Neural cell (in vitro differentiated cells): ENCODE measurements at regions not wholly inside any gene's neighbourhood (a gene's known extent, or its start where the extent isn't known, plus 50 kb on each side); places are given as distances from the start of the nearest gene placed in this dataset.

Experiments
- H2AFZ ChIP-seq: fragments of 200-600, 300-800 bp; sonication (generic), shearing (Covaris generic); 2 replicates; pipeline ENCODE4 v1.6.0; 2014; ENCODE audit warnings: low read depth, mild to moderate bottlenecking, antibody characterized with exemption, low read length, moderate library complexity
- H3F3A ChIP-seq: fragments of 200-600 bp; shearing (Covaris generic); 2 replicates; pipeline ENCODE4 v1.6.1; 2016; ENCODE audit warnings: mild to moderate bottlenecking, moderate library complexity, mixed read lengths, antibody characterized with exemption, low read length; ENCODE audit not compliant: insufficient read depth, poor library complexity, severe bottlenecking
- H3K27ac ChIP-seq: fragments of 200-600, 300-800 bp; sonication (generic), shearing (Covaris generic); 2 replicates; pipeline ENCODE4 v1.5.1; 2014; ENCODE audit warnings: mild to moderate bottlenecking, low read length, moderate library complexity
- H3K27me3 ChIP-seq: fragments of 300-800, 200-600 bp; sonication (generic), shearing (Covaris generic); 2 replicates; pipeline ENCODE4 v1.6.0; 2014; ENCODE audit warnings: mild to moderate bottlenecking, low read depth, low read length, moderate library complexity; ENCODE audit not compliant: insufficient read depth
- H3K36me3 ChIP-seq: fragments of 300-800, 200-600 bp; sonication (generic), shearing (Covaris generic); 2 replicates; pipeline ENCODE4 v1.5.1; 2014; ENCODE audit warnings: mild to moderate bottlenecking, antibody characterized with exemption, low read length, moderate library complexity; ENCODE audit not compliant: insufficient read depth
- H3K4me2 ChIP-seq: fragments of 300-800, 200-600 bp; sonication (generic), shearing (Covaris generic); 2 replicates; pipeline ENCODE4 v1.6.0; 2014; ENCODE audit warnings: mild to moderate bottlenecking, low read length
- H3K4me3 ChIP-seq: fragments of 300-800, 200-600 bp; sonication (generic), shearing (Covaris generic); 2 replicates; pipeline ENCODE4 v1.5.1; 2014; ENCODE audit warnings: mild to moderate bottlenecking, low read length, moderate library complexity
- H3K79me2 ChIP-seq: fragments of 200-600 bp; shearing (Covaris generic); replicated peaks from 2 replicates; pipeline ENCODE4 v1.6.0; 2014; ENCODE audit warnings: mild to moderate bottlenecking, low read length, moderate library complexity; ENCODE audit not compliant: insufficient read depth
- H3K9ac ChIP-seq: fragments of 300-800, 200-600 bp; sonication (generic), shearing (Covaris generic); 2 replicates; pipeline ENCODE4 v1.6.1; 2016; ENCODE audit warnings: mild to moderate bottlenecking, low read length, mixed read lengths
- H3K9me2 ChIP-seq: fragments of 200-600 bp; shearing (Covaris generic); 2 replicates; pipeline ENCODE4 v1.6.1; 2016; ENCODE audit warnings: mild to moderate bottlenecking, low read length, mixed read lengths; ENCODE audit not compliant: insufficient read depth
- H3K9me3 ChIP-seq: fragments of 200-600, 300-800 bp; sonication (generic), shearing (Covaris generic); 2 replicates; pipeline ENCODE4 v1.6.1; 2016; ENCODE audit warnings: mild to moderate bottlenecking, mixed run types, low read length, moderate library complexity, mixed read lengths
- H4K20me1 ChIP-seq: fragments of 200-600 bp; shearing (Covaris generic); 2 replicates; pipeline ENCODE4 v1.6.1; 2016; ENCODE audit warnings: mild to moderate bottlenecking, mixed run types; ENCODE audit not compliant: insufficient read depth
- CTCF ChIP-seq: fragments of 450-650 bp; IDR thresholded peaks from 2 replicates; pipeline ENCODE4 v1.5.1; 2014; ENCODE audit warnings: antibody characterized with exemption, mild to moderate bottlenecking, moderate library complexity; ENCODE audit not compliant: poor library complexity, severe bottlenecking
- EP300 ChIP-seq: fragments of 450-650 bp; conservative IDR thresholded peaks from 2 replicates; pipeline ENCODE4 v1.6.1; 2014; ENCODE audit warnings: antibody characterized with exemption, mild to moderate bottlenecking, moderate library complexity; ENCODE audit not compliant: poor library complexity, severe bottlenecking
- EZH2 ChIP-seq: fragments of 200-600, 300-800 bp; shearing (Covaris generic), sonication (generic); IDR thresholded peaks from 2 replicates; pipeline ENCODE4 v1.6.1; 2014; ENCODE audit warnings: antibody characterized with exemption, low read length, borderline replicate concordance, mild to moderate bottlenecking; ENCODE audit not compliant: insufficient read depth, poor library complexity, severe bottlenecking
- MXI1 ChIP-seq: fragments of 450-650 bp; conservative IDR thresholded peaks from 2 replicates; pipeline ENCODE4 v1.6.1; 2014; ENCODE audit warnings: antibody characterized with exemption, mild to moderate bottlenecking; ENCODE audit not compliant: poor library complexity, severe bottlenecking
- POLR2AphosphoS5 ChIP-seq: IDR thresholded peaks from 2 replicates; pipeline ENCODE4 v1.6.1; 2012
- RAD21 ChIP-seq: fragments of 450-650 bp; conservative IDR thresholded peaks from 2 replicates; pipeline ENCODE4 v1.6.1; 2014; ENCODE audit warnings: antibody characterized with exemption, mild to moderate bottlenecking, moderate library complexity
- SMC3 ChIP-seq: fragments of 450-650 bp; conservative IDR thresholded peaks from 2 replicates; pipeline ENCODE4 v1.6.1; 2014; ENCODE audit warnings: antibody characterized with exemption, mild to moderate bottlenecking, moderate library complexity; ENCODE audit not compliant: poor library complexity
- TAF1 ChIP-seq: IDR thresholded peaks from 2 replicates; pipeline ENCODE4 v1.6.1; 2012; ENCODE audit warnings: low read depth
- TF ChIP-seq, protein P1 (sequence below): IDR thresholded peaks from 2 replicates; pipeline ENCODE4 v1.6.1; 2012; ENCODE audit warnings: borderline replicate concordance

DNA sequence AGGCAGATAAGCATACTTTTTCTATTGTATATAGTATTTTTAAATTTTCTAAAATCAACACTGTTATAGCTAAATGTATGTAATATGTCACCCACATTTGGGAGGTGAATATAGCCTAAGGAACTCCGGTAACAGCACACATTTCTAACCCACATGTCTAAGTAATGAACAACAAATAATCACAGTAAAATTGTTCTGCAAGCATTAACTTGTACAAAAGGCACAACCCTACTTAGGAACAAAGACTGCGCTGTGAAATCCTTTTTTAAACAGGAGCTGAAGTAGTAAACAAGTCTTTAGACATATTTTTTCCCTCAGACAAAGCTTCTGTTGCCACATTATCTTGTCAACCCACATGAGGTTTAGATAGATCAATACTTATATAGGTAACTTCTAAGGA is 872.4 kb upstream of the SLC35B3 start:
- Histone ChIP-seq H3K9me3 (no peaks in the 10 kb centered on the region), H3K4me2 (no peak overlapping the region), H3K9me2 (no peaks in the 10 kb centered on the region), H3K9ac (no peak overlapping the region), H3K27me3 (no peaks in the 10 kb centered on the region), H3K79me2 (no peaks in the 10 kb centered on the region), H3K36me3 (no peaks in the 10 kb centered on the region), H4K20me1 (no peaks in the 10 kb centered on the region), H3K4me3 (no peak overlapping the region), H3K27ac (no peak overlapping the region), H2AFZ (no peak overlapping the region), H3F3A (no peaks in the 10 kb centered on the region)
- TF ChIP-seq MXI1 (no peak), CTCF (no peak), SMC3 (no peak), EZH2 (no peak), TAF1 (no peak), EP300 (no peak), POLR2AphosphoS5 (no peak), RAD21 (no peak)
- TF ChIP-seq, protein P1, sequence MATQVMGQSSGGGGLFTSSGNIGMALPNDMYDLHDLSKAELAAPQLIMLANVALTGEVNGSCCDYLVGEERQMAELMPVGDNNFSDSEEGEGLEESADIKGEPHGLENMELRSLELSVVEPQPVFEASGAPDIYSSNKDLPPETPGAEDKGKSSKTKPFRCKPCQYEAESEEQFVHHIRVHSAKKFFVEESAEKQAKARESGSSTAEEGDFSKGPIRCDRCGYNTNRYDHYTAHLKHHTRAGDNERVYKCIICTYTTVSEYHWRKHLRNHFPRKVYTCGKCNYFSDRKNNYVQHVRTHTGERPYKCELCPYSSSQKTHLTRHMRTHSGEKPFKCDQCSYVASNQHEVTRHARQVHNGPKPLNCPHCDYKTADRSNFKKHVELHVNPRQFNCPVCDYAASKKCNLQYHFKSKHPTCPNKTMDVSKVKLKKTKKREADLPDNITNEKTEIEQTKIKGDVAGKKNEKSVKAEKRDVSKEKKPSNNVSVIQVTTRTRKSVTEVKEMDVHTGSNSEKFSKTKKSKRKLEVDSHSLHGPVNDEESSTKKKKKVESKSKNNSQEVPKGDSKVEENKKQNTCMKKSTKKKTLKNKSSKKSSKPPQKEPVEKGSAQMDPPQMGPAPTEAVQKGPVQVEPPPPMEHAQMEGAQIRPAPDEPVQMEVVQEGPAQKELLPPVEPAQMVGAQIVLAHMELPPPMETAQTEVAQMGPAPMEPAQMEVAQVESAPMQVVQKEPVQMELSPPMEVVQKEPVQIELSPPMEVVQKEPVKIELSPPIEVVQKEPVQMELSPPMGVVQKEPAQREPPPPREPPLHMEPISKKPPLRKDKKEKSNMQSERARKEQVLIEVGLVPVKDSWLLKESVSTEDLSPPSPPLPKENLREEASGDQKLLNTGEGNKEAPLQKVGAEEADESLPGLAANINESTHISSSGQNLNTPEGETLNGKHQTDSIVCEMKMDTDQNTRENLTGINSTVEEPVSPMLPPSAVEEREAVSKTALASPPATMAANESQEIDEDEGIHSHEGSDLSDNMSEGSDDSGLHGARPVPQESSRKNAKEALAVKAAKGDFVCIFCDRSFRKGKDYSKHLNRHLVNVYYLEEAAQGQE, result no peak

DNA sequence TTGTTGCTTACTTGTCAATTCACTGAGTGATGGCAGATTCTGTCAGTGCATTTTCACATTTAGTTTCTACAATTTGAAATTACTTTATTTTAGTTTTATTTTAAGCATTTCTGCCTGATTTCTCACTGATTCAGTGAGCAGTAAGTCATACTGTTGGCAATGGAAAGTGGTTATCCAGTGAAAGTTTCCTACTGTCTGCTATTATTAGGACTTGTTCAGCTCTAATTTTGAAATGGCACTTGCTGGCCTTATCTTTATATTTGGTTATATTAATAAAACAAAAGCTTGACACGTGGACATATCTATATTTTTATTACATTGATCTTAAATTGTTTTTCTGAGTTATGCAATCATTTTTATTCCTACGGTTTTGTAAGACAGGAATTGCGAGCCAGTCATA is 871.8 kb upstream of the SLC35B3 start:
- no peaks in the 10 kb centered on the region for H3K9me2 ChIP-seq

More for the DNA sequence above, 871.8 kb upstream of the SLC35B3 start:
- TF ChIP-seq MXI1 (no peak), SMC3 (no peak), EZH2 (no peak), TAF1 (no peak), CTCF (no peak)
- Histone ChIP-seq H3K36me3 (no peaks in the 10 kb centered on the region), H3K79me2 (no peaks in the 10 kb centered on the region), H3K27ac (no peak overlapping the region), H3K4me3 (no peak overlapping the region), H2AFZ (no peak overlapping the region), H3K9me3 (no peaks in the 10 kb centered on the region), H3K27me3 (no peaks in the 10 kb centered on the region), H4K20me1 (no peaks in the 10 kb centered on the region), H3F3A (no peaks in the 10 kb centered on the region), H3K9ac (no peak overlapping the region), H3K4me2 (no peak overlapping the region)
